Lower leg skin (tissue), 3 donors: ENCODE measurements at regions not wholly inside any gene's neighbourhood (a gene's known extent, or its start where the extent isn't known, plus 50 kb on each side); places are given as distances from the start of the nearest gene placed in this dataset.

ENCODE experiments used
- POLR2A ChIP-seq, 2 donors: fragments of 450-650 bp; IDR thresholded peaks; one replicate each; pipeline ENCODE4 v1.6.1; 2016 to 2017; ENCODE audit warnings: antibody characterized with exemption in 2 of 2, mild to moderate bottlenecking in 1 of 2, moderate library complexity in 1 of 2
- TF ChIP-seq, protein P1 (sequence below), 3 donors: fragments of 450-650 bp; IDR thresholded peaks; one replicate each; pipeline ENCODE4 v1.5.1; 2016; ENCODE audit warnings: antibody characterized with exemption in 3 of 3, mild to moderate bottlenecking in 3 of 3, moderate library complexity in 2 of 3

DNA sequence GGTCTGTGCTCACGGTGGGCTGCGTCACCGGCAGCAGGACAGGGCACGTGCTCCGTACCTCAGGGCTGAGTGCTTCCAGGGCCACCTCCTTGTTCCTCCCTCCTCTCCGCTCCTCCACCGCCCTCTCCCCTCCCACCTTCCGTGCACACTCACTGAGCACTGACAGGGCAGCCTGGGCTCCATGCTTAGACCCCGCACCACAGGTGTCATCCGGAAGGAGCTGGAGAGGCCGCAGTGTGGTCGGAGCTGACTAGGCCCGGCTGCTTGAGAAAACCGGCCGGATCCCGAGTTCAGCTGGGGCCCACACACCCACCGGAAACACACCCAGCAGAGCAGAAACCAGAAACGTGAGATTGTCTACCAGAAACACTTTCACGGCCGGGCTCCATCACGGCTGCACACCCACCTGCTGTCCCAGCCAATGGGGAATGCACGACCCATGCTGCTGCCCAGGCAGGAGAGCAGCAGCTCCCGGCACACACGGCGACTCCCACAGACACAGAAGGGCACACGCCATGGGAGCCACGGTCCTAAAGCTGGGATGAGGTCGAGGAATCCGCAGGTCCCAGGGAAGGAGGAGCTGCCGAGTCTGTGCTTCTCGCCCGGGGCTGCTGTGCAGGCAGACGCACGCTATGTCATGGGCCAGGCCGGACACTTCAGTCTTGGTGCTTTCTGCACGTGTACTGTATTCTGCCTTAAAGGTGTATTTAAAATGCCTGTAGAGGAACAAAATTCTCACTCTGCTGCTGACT lies 55.0 kb upstream of the ZNF469 start:
- TF ChIP-seq POLR2A (IDR thresholded peaks at IDR 0.05), result no peak
- TF ChIP-seq, protein P1, sequence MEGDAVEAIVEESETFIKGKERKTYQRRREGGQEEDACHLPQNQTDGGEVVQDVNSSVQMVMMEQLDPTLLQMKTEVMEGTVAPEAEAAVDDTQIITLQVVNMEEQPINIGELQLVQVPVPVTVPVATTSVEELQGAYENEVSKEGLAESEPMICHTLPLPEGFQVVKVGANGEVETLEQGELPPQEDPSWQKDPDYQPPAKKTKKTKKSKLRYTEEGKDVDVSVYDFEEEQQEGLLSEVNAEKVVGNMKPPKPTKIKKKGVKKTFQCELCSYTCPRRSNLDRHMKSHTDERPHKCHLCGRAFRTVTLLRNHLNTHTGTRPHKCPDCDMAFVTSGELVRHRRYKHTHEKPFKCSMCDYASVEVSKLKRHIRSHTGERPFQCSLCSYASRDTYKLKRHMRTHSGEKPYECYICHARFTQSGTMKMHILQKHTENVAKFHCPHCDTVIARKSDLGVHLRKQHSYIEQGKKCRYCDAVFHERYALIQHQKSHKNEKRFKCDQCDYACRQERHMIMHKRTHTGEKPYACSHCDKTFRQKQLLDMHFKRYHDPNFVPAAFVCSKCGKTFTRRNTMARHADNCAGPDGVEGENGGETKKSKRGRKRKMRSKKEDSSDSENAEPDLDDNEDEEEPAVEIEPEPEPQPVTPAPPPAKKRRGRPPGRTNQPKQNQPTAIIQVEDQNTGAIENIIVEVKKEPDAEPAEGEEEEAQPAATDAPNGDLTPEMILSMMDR (IDR thresholded peaks at IDR 0.05), result no peak
